Breast epithelium (tissue), 3 donors: ENCODE measurements at regions not wholly inside any gene's neighbourhood (a gene's known extent, or its start where the extent isn't known, plus 50 kb on each side); places are given as distances from the start of the nearest gene placed in this dataset.

Experiments
- CTCF ChIP-seq, 3 donors: fragments of 450-650 bp; IDR thresholded peaks; one replicate each; pipeline ENCODE4 v1.5.1; 2016 to 2017; ENCODE audit warnings: antibody characterized with exemption in 3 of 3, mild to moderate bottlenecking in 3 of 3, moderate library complexity in 3 of 3
- POLR2A ChIP-seq: fragments of 450-650 bp; IDR thresholded peaks from one replicate; pipeline ENCODE4 v1.6.1; 2016; ENCODE audit warnings: antibody characterized with exemption, mild to moderate bottlenecking, moderate library complexity

- TF ChIP-seq CTCF (IDR thresholded peaks at IDR 0.05) (no peak), POLR2A (no peak)
Measured at GRCh38 chr9:12318732-12319685, 374.2 kb upstream of the TYRP1 start.
